BLaER1 treated with 17β-estradiol and CSF1 and Interleukin-3, amounts not matched to agents 10 nM and 100 nM (cell line): ENCODE measurements at regions not wholly inside any gene's neighbourhood (a gene's known extent, or its start where the extent isn't known, plus 50 kb on each side); places are given as distances from the start of the nearest gene placed in this dataset.

Experiments used
- H3K27ac ChIP-seq, 11 experiments: shearing (Covaris generic); formaldehyde crosslinking; 2 replicates each; pipeline ENCODE4 v1.8.1; 2022
- H3K27me3 ChIP-seq, 11 experiments: shearing (Covaris generic); formaldehyde crosslinking; 2 replicates each; pipeline ENCODE4 v1.8.1; 2022
- H3K36me3 ChIP-seq, 11 experiments: shearing (Covaris generic); formaldehyde crosslinking; 2 replicates each; pipeline ENCODE4 v1.8.1; 2022
- H3K4me1 ChIP-seq, 10 experiments: shearing (Covaris generic); formaldehyde crosslinking; 2 replicates each; pipeline ENCODE4 v1.8.1; 2022
- H3K4me2 ChIP-seq, 11 experiments: shearing (Covaris generic); formaldehyde crosslinking; 2 replicates each; pipeline ENCODE4 v1.8.1; 2022
- H3K4me3 ChIP-seq, 10 experiments: shearing (Covaris generic); formaldehyde crosslinking; 2 replicates each; pipeline ENCODE4 v1.8.1; 2022
- H3K9ac ChIP-seq, 11 experiments: shearing (Covaris generic); formaldehyde crosslinking; 2 replicates each; pipeline ENCODE4 v1.8.1; 2022
- H3K9me3 ChIP-seq, 11 experiments: shearing (Covaris generic); formaldehyde crosslinking; replicated peaks in 1 of 11; 2 replicates each; pipeline ENCODE4 v1.8.1; 2022
- H4K20me1 ChIP-seq, 11 experiments: shearing (Covaris generic); formaldehyde crosslinking; 2 replicates each; pipeline ENCODE4 v1.8.1; 2022
- Cebpa-rat ChIP-seq, 11 experiments: shearing (Covaris generic); IDR thresholded peaks; 2 replicates each; pipeline ENCODE4 v1.8.1; 2022

DNA sequence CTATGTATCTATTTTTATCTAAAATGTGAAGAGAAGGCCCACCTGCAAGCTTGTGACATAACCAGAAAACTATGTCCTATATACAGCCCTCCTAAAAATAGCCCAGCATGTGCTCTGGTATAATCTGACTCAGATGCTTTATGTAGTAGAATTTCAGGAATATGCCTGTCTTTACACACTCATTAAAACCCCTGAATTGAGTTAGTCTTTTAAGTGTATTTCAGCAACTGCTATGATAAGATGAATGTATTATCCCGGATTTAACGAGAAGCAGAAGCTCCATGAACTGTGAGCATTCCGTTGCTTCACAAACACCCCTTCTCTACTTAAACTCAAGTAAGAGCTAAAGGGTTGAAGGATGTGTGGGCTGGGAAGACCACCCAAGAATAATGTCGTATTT is 89.9 kb upstream of the PRICKLE1 start:
- H3K4me3 ChIP-seq: no peak overlapping the region
- no peak overlapping the region for H3K9ac ChIP-seq
- H3K27ac ChIP-seq: no peak overlapping the region
- H4K20me1 ChIP-seq: no peaks in the 10 kb centered on the region
- H3K4me1 ChIP-seq: no peaks in the 10 kb centered on the region
- H3K4me2 ChIP-seq: no peak overlapping the region
- no peaks in the 10 kb centered on the region for H3K27me3 ChIP-seq
- no peak for TF ChIP-seq Cebpa-rat (IDR thresholded peaks at IDR 0.05)
- no peaks in the 10 kb centered on the region for H3K36me3 ChIP-seq
- H3K9me3 ChIP-seq: no peaks in the 10 kb centered on the region

DNA sequence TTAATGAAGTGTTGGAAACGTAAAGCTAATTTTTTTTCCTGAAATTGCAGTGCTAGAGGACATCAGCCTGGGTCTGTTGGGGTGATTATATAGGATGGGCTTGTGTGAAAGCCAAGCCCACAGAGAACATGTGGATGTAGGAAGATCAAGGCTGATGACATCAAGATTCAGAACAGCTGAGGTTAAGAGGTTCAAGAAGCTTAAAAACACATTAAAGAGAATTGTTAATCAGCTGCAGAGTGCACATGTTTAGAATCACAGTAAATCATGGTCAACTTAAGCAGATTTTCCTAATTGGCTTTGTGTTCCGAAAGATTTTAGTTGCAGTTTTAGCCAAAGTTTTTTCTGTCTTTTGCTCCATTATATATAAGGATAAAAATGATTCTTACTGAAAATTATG is 87.9 kb upstream of the PRICKLE1 start:
- Histone ChIP-seq H3K4me1 (no peaks in the 10 kb centered on the region), H3K4me3 (no peak overlapping the region), H3K9ac (no peak overlapping the region), H3K27me3 (no peaks in the 10 kb centered on the region), H3K4me2 (no peak overlapping the region), H4K20me1 (no peaks in the 10 kb centered on the region), H3K9me3 (no peaks in the 10 kb centered on the region), H3K27ac (no peak overlapping the region), H3K36me3 (no peaks in the 10 kb centered on the region)
- no peak for TF ChIP-seq Cebpa-rat (IDR thresholded peaks at IDR 0.05)

DNA sequence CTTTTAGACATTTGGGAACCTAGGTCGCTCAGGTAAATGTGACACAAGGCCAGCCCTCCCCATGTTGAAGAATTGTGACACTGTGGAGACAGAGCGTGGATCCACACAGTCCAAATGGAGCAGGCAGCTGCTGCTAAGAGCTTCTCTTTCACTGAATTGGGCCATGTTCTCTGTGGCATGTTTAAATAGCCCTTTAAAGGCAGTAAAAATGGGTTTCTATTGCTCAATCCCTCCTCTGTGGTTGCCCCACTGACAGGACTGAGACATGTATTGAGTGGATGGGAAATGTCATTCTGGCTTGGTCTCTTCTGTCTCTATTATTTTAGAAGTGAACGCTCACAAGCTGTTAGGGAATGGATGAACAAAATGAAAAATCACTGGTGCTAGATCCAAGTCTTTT is 84.0 kb upstream of the PRICKLE1 start:
- H3K9ac ChIP-seq: no peak overlapping the region
- H3K27ac ChIP-seq: no peak overlapping the region
- H4K20me1 ChIP-seq: no peaks in the 10 kb centered on the region
- H3K4me1 ChIP-seq: no peaks in the 10 kb centered on the region
- no peak overlapping the region for H3K4me2 ChIP-seq
- no peak for TF ChIP-seq Cebpa-rat (IDR thresholded peaks at IDR 0.05)
- no peak overlapping the region for H3K4me3 ChIP-seq
- H3K27me3 ChIP-seq: no peaks in the 10 kb centered on the region
- no peaks in the 10 kb centered on the region for H3K9me3 ChIP-seq
- no peaks in the 10 kb centered on the region for H3K36me3 ChIP-seq

DNA sequence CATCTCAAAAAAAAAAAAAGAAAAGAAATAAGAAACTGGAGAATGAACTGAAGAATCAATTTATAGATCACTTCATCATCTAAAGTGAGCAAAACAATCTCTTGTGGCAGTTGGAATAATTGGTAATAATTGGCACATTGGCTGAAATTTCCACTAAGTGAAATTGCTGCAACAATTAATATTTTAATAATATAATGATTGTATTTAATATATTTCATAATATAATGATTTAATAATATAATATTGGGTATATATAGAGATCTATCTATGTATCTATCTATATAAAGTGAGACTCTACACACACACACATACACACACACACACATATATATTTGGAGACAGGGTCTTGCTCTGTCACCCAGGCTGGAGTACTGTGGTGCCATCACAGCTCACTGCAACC is 81.2 kb upstream of the PRICKLE1 start:
- no peak for TF ChIP-seq Cebpa-rat (IDR thresholded peaks at IDR 0.05)
- H3K4me1 ChIP-seq: no peaks in the 10 kb centered on the region
- H4K20me1 ChIP-seq: no peaks in the 10 kb centered on the region
- no peaks in the 10 kb centered on the region for H3K27me3 ChIP-seq
- H3K4me2 ChIP-seq: no peak overlapping the region
- H3K9ac ChIP-seq: no peak overlapping the region
- H3K9me3 ChIP-seq: no peaks in the 10 kb centered on the region
- no peaks in the 10 kb centered on the region for H3K36me3 ChIP-seq
- H3K4me3 ChIP-seq: no peak overlapping the region
- no peak overlapping the region for H3K27ac ChIP-seq

DNA sequence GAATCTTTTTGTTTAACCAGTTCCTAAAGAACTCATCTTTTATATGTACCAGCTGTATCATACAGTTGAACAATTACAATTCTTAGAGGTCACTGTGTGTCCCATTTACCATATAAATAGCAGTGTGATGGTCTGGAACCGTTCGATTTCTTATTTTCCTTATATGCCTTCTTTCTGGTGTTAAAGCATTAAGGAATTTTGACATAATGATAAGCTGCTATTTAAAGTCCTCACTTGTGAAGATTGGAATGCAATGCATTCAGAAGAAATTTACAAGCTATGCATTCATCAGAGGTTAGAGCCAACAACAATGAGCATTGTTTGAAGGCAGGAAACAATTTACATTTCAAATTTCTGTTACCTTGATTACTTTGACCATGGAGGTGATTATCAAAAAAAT is 80.0 kb upstream of the PRICKLE1 start:
- H3K9ac ChIP-seq: no peak overlapping the region
- no peaks in the 10 kb centered on the region for H3K36me3 ChIP-seq
- H3K27me3 ChIP-seq: no peaks in the 10 kb centered on the region
- no peak overlapping the region for H3K4me3 ChIP-seq
- no peak overlapping the region for H3K4me2 ChIP-seq
- H4K20me1 ChIP-seq: no peaks in the 10 kb centered on the region
- H3K27ac ChIP-seq: no peak overlapping the region
- H3K9me3 ChIP-seq: no peaks in the 10 kb centered on the region
- no peaks in the 10 kb centered on the region for H3K4me1 ChIP-seq
- no peak for TF ChIP-seq Cebpa-rat (IDR thresholded peaks at IDR 0.05)

DNA sequence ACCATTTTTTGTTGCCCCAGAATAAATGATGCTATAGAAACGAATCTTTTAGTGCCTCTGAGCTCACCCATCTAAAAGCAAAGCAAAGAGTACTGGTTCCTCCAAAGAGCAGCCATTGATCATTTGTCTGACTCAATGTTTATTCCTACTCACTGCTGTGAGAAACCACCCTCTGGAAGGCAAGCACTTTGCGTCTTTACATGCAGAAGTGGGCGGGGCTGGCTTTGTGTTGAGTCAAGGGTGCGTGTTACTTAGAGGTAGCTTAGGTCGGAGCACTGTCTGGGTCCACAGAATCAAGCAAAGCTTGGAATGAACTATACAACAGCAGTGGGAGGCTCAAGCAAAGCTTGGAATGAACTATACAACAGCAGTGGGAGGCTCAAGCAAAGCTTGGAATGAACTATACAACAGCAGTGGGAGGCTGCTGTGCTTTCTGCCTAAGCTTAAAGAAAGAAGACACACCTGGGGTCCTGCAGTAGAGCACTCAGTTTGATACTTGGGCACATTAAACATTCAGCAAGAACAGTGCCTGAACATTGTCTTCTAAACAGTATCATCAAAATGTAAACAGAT is 77.2 kb upstream of the PRICKLE1 start:
- Histone ChIP-seq H3K27ac (no peak overlapping the region), H3K4me1 (no peaks in the 10 kb centered on the region), H3K27me3 (no peaks in the 10 kb centered on the region), H3K9me3 (no peaks in the 10 kb centered on the region), H4K20me1 (no peaks in the 10 kb centered on the region), H3K36me3 (no peaks in the 10 kb centered on the region), H3K4me2 (no peak overlapping the region), H3K4me3 (no peak overlapping the region), H3K9ac (no peak overlapping the region)
- TF ChIP-seq Cebpa-rat (IDR thresholded peaks at IDR 0.05): no peak

DNA sequence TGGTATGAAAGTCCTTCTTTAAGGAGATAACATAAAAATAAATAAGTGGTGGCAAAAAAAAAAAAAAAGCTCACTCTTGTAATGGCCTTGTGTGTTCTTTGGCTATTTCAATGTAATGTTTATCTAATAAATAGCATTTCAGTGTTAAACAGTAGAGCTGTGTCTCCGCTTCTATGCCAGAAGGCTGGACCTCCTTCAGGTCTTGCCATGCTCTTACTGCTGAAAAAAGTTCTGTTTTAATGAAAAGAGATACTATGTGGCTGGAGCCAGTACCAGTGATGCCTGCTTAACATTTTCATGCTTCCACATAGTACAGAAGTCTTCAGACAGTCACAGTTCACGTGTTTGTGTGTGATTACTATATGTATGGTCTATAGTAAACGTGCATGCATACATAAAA is 74.1 kb upstream of the PRICKLE1 start:
- Histone ChIP-seq H3K4me3 (no peak overlapping the region), H3K4me1 (peaks cover 0 to 8% (median 0%) of the 10 kb centered on the region in 10 experiments; a peak in 5 of 20 replicates), H3K9ac (no peak overlapping the region), H3K9me3 (peaks cover 0 to 8% (median 5%) of the 10 kb centered on the region in 11 experiments; a peak in 9 of 22 replicates), H3K27ac (no peak overlapping the region), H3K27me3 (no peaks in the 10 kb centered on the region), H3K4me2 (no peak overlapping the region), H3K36me3 (no peaks in the 10 kb centered on the region), H4K20me1 (no peaks in the 10 kb centered on the region)
- no peak for TF ChIP-seq Cebpa-rat (IDR thresholded peaks at IDR 0.05)

DNA sequence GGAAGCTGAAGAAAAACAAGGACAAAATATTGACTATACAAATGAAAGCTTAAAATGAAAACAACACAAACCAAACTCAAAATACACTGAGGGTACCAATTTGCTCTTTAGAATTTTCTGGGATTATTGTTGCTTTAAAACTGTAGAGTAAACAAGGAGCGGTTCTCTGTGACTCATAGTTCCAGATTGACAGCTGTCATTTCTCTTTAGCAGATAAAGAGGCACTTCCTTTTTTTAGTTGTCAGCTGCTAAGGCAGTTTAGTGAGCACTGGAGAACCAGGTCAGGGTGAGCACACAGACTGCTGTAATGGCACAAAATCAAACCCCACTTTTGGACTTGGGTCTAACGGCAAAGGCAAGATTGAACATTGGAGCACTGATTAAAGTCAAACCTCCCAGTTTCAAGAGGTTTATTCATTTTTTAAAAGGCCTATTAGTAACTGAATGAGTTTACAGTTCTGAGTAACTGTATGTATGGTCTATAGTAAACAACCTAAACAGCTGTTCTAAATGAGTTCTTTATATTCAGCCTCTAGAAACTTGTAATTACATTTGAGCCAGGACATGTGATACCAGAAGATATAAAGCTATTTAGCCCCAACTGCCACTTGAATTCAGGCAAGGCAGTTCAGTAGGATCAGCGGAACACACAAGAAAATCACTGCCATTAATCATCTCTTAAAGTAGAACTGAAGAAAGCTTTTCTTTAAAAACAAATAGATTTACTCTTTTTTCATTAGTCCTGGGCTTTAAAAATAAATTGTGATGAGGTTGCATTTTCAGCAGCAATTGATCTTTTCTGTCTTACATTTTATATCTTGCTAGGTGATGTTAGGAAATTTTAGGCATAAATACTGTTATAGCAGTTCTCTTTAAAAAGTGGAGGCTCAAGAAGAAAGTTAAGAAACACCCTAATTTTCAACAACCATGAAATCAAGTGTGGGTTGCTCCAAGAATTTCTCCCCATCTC is 71.7 kb upstream of the PRICKLE1 start:
- Histone ChIP-seq H3K36me3 (no peaks in the 10 kb centered on the region), H3K4me2 (peak overlapping the region in 2 of 11 experiments; percentile 28 to 31; a peak in 2 of 22 replicates), H3K27ac (no peak overlapping the region), H3K4me3 (no peak overlapping the region), H3K27me3 (no peaks in the 10 kb centered on the region), H3K9ac (no peak overlapping the region), H4K20me1 (no peaks in the 10 kb centered on the region), H3K9me3 (peaks cover 0 to 8% (median 5%) of the 10 kb centered on the region in 11 experiments; a peak in 9 of 22 replicates), H3K4me1 (peaks cover 0 to 8% (median 0%) of the 10 kb centered on the region in 10 experiments; a peak in 5 of 20 replicates)
- TF ChIP-seq Cebpa-rat (IDR thresholded peaks at IDR 0.05): no peak

DNA sequence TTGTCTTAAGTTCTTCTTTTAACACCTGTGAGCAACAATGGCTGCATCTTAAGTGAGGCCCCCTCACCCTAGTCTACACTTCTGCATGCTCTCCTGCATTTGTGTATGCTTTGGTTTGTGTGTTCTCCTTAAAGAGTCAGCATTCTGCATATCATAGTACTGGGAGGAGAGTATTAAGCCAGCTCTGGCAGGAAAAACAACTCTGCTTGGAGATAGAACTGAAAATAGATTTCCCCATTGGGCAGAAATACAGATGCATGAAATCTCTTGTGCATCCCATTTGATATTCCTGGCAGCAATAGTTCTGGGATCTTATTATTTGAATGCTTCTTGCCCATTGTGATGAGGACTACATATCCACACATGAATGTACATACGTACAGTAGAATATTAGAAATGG is 70.6 kb upstream of the PRICKLE1 start:
- no peaks in the 10 kb centered on the region for H4K20me1 ChIP-seq

More for the DNA sequence above, 70.6 kb upstream of the PRICKLE1 start:
- Histone ChIP-seq H3K27me3 (no peaks in the 10 kb centered on the region), H3K9me3 (peaks cover 0 to 8% (median 5%) of the 10 kb centered on the region in 11 experiments; a peak in 9 of 22 replicates), H3K9ac (no peak overlapping the region), H3K4me3 (no peak overlapping the region), H3K27ac (no peak overlapping the region), H3K36me3 (no peaks in the 10 kb centered on the region), H3K4me1 (peaks cover 0 to 8% (median 0%) of the 10 kb centered on the region in 10 experiments; a peak in 5 of 20 replicates), H3K4me2 (no peak overlapping the region)
- no peak for TF ChIP-seq Cebpa-rat (IDR thresholded peaks at IDR 0.05)
